Endodermal cell (in vitro differentiated cells): ENCODE measurements at regions not wholly inside any gene's neighbourhood (a gene's known extent, or its start where the extent isn't known, plus 50 kb on each side); places are given as distances from the start of the nearest gene placed in this dataset.

ENCODE experiments used
- DNase-seq: peaks from one replicate; pipeline ENCODE4 v3.0.0-alpha.2; 2017
- H3K27ac ChIP-seq: 2 replicates; pipeline ENCODE4 v1.5.1; 2013; ENCODE audit warnings: mild to moderate bottlenecking, low read depth, low read length, moderate library complexity
- H3K27me3 ChIP-seq: 2 replicates; pipeline ENCODE4 v1.6.1; 2013; ENCODE audit warnings: mild to moderate bottlenecking, low read length, moderate library complexity; ENCODE audit not compliant: insufficient read depth, control insufficient read depth, poor library complexity, severe bottlenecking
- H3K36me3 ChIP-seq: 2 replicates; pipeline ENCODE4 v1.7.0; 2013; ENCODE audit warnings: mild to moderate bottlenecking, low read length, moderate library complexity; ENCODE audit not compliant: control insufficient read depth, insufficient read depth
- H3K4me1 ChIP-seq: one replicate; pipeline ENCODE4 v1.7.0; 2013; ENCODE audit warnings: low read length; ENCODE audit not compliant: control insufficient read depth, insufficient read depth
- H3K4me3 ChIP-seq: 2 replicates; pipeline ENCODE4 v1.5.1; 2013; ENCODE audit warnings: mild to moderate bottlenecking, low read length, moderate library complexity
- H3K9ac ChIP-seq: 2 replicates; pipeline ENCODE4 v1.6.1; 2013; ENCODE audit warnings: mild to moderate bottlenecking, low read length, moderate library complexity; ENCODE audit not compliant: poor library complexity, severe bottlenecking; ENCODE audit errors: extremely low read depth
- H3K9me3 ChIP-seq: 2 replicates; pipeline ENCODE4 v1.6.1; 2013; ENCODE audit warnings: mild to moderate bottlenecking, low read length, moderate library complexity; ENCODE audit not compliant: control insufficient read depth
- H3K27ac Mint-ChIP-seq: 2 replicates; pipeline ENCODE4 v1.8.0; 2020; ENCODE audit warnings: mixed read lengths
- H3K27me3 Mint-ChIP-seq: 2 replicates; pipeline ENCODE4 v1.8.0; 2021; ENCODE audit warnings: mild to moderate bottlenecking, mixed read lengths; ENCODE audit not compliant: insufficient read depth
- H3K36me3 Mint-ChIP-seq: 2 replicates; pipeline ENCODE4 v1.8.0; 2020; ENCODE audit warnings: low read depth, mixed read lengths
- H3K4me1 Mint-ChIP-seq: 2 replicates; pipeline ENCODE4 v1.8.0; 2020; ENCODE audit warnings: mixed read lengths
- H3K4me3 Mint-ChIP-seq: 2 replicates; pipeline ENCODE4 v1.8.0; 2020; ENCODE audit warnings: mild to moderate bottlenecking, moderate library complexity, mixed read lengths
- H3K9me3 Mint-ChIP-seq: 2 replicates; pipeline ENCODE4 v1.8.0; 2020; ENCODE audit warnings: mild to moderate bottlenecking, mixed read lengths
- CTCF ChIP-seq: fragments of 200-600 bp; sonication (generic); conservative IDR thresholded peaks from 2 replicates; pipeline ENCODE4 v1.5.0; 2021; ENCODE audit warnings: antibody characterized with exemption, mild to moderate bottlenecking
- WGBS, 2 experiments: methylation state at CpG; one replicate each; pipeline versions ENCODE4 v1.1.5 to v1.1.7; 2013; ENCODE audit warnings: missing lambda C conversion rate in 2 of 2, mixed read lengths in 1 of 2; ENCODE audit not compliant: insufficient coverage in 1 of 2, insufficient read length in 1 of 2; 5-methylcytosine and 5-hydroxymethylcytosine counted together

- peaks cover 9% of the 10 kb centered on the region for H3K4me1 Mint-ChIP-seq
- DNase-seq: peak; percentile 38
Measured at GRCh38 chrX:7586126-7586525, 256.8 kb upstream of the VCX start.

GRCh38 chrX:7582191-7582590 is 260.8 kb upstream of the VCX start:
- H3K4me3 ChIP-seq: no peak overlapping the region
- H3K9me3 ChIP-seq: no peaks in the 10 kb centered on the region
- H3K27ac Mint-ChIP-seq: no peak overlapping the region
- H3K36me3 Mint-ChIP-seq: no peaks in the 10 kb centered on the region
- H3K36me3 ChIP-seq: no peaks in the 10 kb centered on the region
- 48 to 86% methylated on average over 1 to 3 of the region's 4 CpGs for WGBS, 2 experiments
- H3K27me3 ChIP-seq: no peaks in the 10 kb centered on the region
- no peak overlapping the region for H3K27ac ChIP-seq
- H3K4me1 Mint-ChIP-seq: peaks cover 9% of the 10 kb centered on the region
- DNase-seq: no peak
- TF ChIP-seq CTCF: no peak
- H3K9me3 Mint-ChIP-seq: peaks cover 1% of the 10 kb centered on the region
- no peaks in the 10 kb centered on the region for H3K4me1 ChIP-seq
- H3K9ac ChIP-seq: no peak overlapping the region
- H3K27me3 Mint-ChIP-seq: peaks cover 3% of the 10 kb centered on the region
- no peak overlapping the region for H3K4me3 Mint-ChIP-seq

More at GRCh38 chrX:7586126-7586525, 256.8 kb upstream of the VCX start:
- Histone ChIP-seq H3K4me3 (no peak overlapping the region), H3K9me3 (no peaks in the 10 kb centered on the region), H3K27ac (no peak overlapping the region), H3K36me3 (no peaks in the 10 kb centered on the region), H3K27me3 (no peaks in the 10 kb centered on the region), H3K9ac (no peak overlapping the region), H3K4me1 (no peaks in the 10 kb centered on the region)
- WGBS, 2 experiments: 0 to 20% methylated on average over 1 of the region's 2 CpGs
- Mint-ChIP-seq H3K27me3 (no peaks in the 10 kb centered on the region), H3K27ac (no peak overlapping the region), H3K4me3 (no peak overlapping the region), H3K9me3 (peaks cover 5% of the 10 kb centered on the region), H3K36me3 (no peaks in the 10 kb centered on the region)
- TF ChIP-seq CTCF: peak; percentile 81

- Mint-ChIP-seq H3K27me3 (peaks cover 3% of the 10 kb centered on the region), H3K9me3 (no peaks in the 10 kb centered on the region), H3K27ac (no peak overlapping the region), H3K4me3 (no peak overlapping the region), H3K36me3 (no peaks in the 10 kb centered on the region), H3K4me1 (peaks cover 2% of the 10 kb centered on the region)
- Histone ChIP-seq H3K4me1 (no peaks in the 10 kb centered on the region), H3K36me3 (no peaks in the 10 kb centered on the region), H3K9ac (no peak overlapping the region), H3K27me3 (no peaks in the 10 kb centered on the region), H3K9me3 (no peaks in the 10 kb centered on the region), H3K27ac (no peak overlapping the region), H3K4me3 (no peak overlapping the region)
- no peak for DNase-seq
- no CpG with 5 or more reads among the region's 2 CpGs for WGBS, 2 experiments
- TF ChIP-seq CTCF: no peak
Measured at GRCh38 chrX:7580127-7580526, 262.8 kb upstream of the VCX start.
